ENCODE measurements at regions not wholly inside any gene's neighbourhood (a gene's known extent, or its start where the extent isn't known, plus 50 kb on each side); places are given as distances from the start of the nearest gene placed in this dataset.

GRCh38 chr11:131163613-131164012 lies 206.8 kb upstream of the NTM start:
- no peak overlapping the region for H3K4me3 ChIP-seq (ENCODE audit: low read depth, low read length)
- TF ChIP-seq YY1 (tag by site-specific recombination; IDR thresholded peaks at IDR 0.05) (no peak), SP7 (tag by site-specific recombination; IDR thresholded peaks at IDR 0.05) (no peak), ZNF792 (tag by site-specific recombination; IDR thresholded peaks at IDR 0.05) (no peak), SCRT1 (tag by site-specific recombination; IDR thresholded peaks at IDR 0.05; ENCODE audit: borderline replicate concordance) (no peak), ZNF26 (tag by site-specific recombination; IDR thresholded peaks at IDR 0.05) (no peak), ZNF423 (tag by site-specific recombination; IDR thresholded peaks at IDR 0.05) (no peak), ZNF10 (tag by site-specific recombination; IDR thresholded peaks at IDR 0.05) (no peak), ZNF544 (tag by site-specific recombination; IDR thresholded peaks at IDR 0.05) (no peak), ZNF202 (tag by site-specific recombination; IDR thresholded peaks at IDR 0.05; ENCODE audit: borderline replicate concordance) (no peak), ZSCAN23 (tag by site-specific recombination; IDR thresholded peaks at IDR 0.05) (no peak), ZNF530 (tag by site-specific recombination; IDR thresholded peaks at IDR 0.05; ENCODE audit: low read depth) (no peak), ZNF677 (tag by site-specific recombination; IDR thresholded peaks at IDR 0.05) (no peak), ZNF174 (tag by site-specific recombination; IDR thresholded peaks at IDR 0.05) (no peak), ZBTB21 (tag by site-specific recombination; IDR thresholded peaks at IDR 0.05) (no peak), KLF8 (tag by site-specific recombination; IDR thresholded peaks at IDR 0.05) (no peak)
- ChIA-PET CTCF (no interaction called here), POLR2A (no interaction called here)
- H3K4me1 ChIP-seq (ENCODE audit: control insufficient read depth, insufficient read depth, low read length): no peaks in the 10 kb centered on the region
- H3K9me3 ChIP-seq (ENCODE audit: control insufficient read depth, insufficient read depth, low read depth, low read length): no peaks in the 10 kb centered on the region
- H3K27ac ChIP-seq (ENCODE audit: extremely low read depth, low read depth, low read length): no peak overlapping the region
- no peaks in the 10 kb centered on the region for H3K36me3 ChIP-seq (ENCODE audit: control insufficient read depth in 2 of 2, insufficient read depth in 1 of 2, low read length in 2 of 2)

- Histone ChIP-seq H3K27ac (ENCODE audit: extremely low read depth, low read depth, low read length) (no peak overlapping the region), H3K4me1 (ENCODE audit: control insufficient read depth, insufficient read depth, low read length) (no peaks in the 10 kb centered on the region), H3K36me3 (ENCODE audit: control insufficient read depth in 2 of 2, insufficient read depth in 1 of 2, low read length in 2 of 2) (no peaks in the 10 kb centered on the region), H3K4me3 (ENCODE audit: low read depth, low read length) (no peak overlapping the region), H3K9me3 (ENCODE audit: control insufficient read depth, insufficient read depth, low read depth, low read length) (no peaks in the 10 kb centered on the region)
- TF ChIP-seq ZNF654 (tag by site-specific recombination; IDR thresholded peaks at IDR 0.05; ENCODE audit: low read depth) (no peak), EGR2 (tag by site-specific recombination; IDR thresholded peaks at IDR 0.05; ENCODE audit: low read depth) (no peak), PRDM6 (tag by site-specific recombination; IDR thresholded peaks at IDR 0.05) (no peak), ZNF701 (tag by site-specific recombination; IDR thresholded peaks at IDR 0.05) (no peak), ZNF266 (tag by site-specific recombination; IDR thresholded peaks at IDR 0.05; ENCODE audit: low read depth) (no peak), ZNF26 (tag by site-specific recombination; IDR thresholded peaks at IDR 0.05) (no peak), KLF16 (tag by site-specific recombination; IDR thresholded peaks at IDR 0.05) (no peak), ZNF202 (tag by site-specific recombination; IDR thresholded peaks at IDR 0.05; ENCODE audit: borderline replicate concordance) (no peak), ZBTB1 (tag by site-specific recombination; IDR thresholded peaks at IDR 0.05) (no peak), ZBTB7A (tag by site-specific recombination; IDR thresholded peaks at IDR 0.05; ENCODE audit: low read depth) (no peak), ZNF391 (tag by site-specific recombination; IDR thresholded peaks at IDR 0.05; ENCODE audit: borderline replicate concordance, low read depth) (no peak), ZNF280C (tag by site-specific recombination; IDR thresholded peaks at IDR 0.05) (no peak), ZNF660 (tag by site-specific recombination; IDR thresholded peaks at IDR 0.05) (no peak), ZNF585B (tag by site-specific recombination; IDR thresholded peaks at IDR 0.05) (no peak), ZNF114 (tag by site-specific recombination; IDR thresholded peaks at IDR 0.05) (no peak)
- CTCF ChIA-PET: no interaction called here
- POLR2A ChIA-PET: no interaction called here
Observed at GRCh38 chr11:131165036-131165435, 205.4 kb upstream of the NTM start.

Data from HEK293 (cell line).